A549 (cell line): ENCODE measurements at regions not wholly inside any gene's neighbourhood (a gene's known extent, or its start where the extent isn't known, plus 50 kb on each side); places are given as distances from the start of the nearest gene placed in this dataset.

ENCODE experiments used
- ATAC-seq, 2 experiments: fragments of 200-7000 bp in 1 of 2; fragments of >200 bp in 1 of 2; cut with Nextera tagmentation in 1 of 2; cut with Tn5 transposase in 1 of 2; 3 replicates each; pipeline versions ENCODE4 v1.8.0 to v1.9.1; 2018 to 2020; ENCODE audit warnings: mild to moderate bottlenecking in 1 of 2, moderate library complexity in 1 of 2
- CTCF ChIA-PET: fragments of 300-600 bp; sonication (Branson Sonifier 250); formaldehyde crosslinking; extraction: SDS; loops from one replicate; lab custom pipeline; 2021; ENCODE audit warnings: antibody characterized with exemption, inconsistent platforms; lab: Yijun Ruan, JAX
- POLR2A ChIA-PET: fragments of 350-600 bp; formaldehyde crosslinking; extraction: SDS; loops from one replicate; lab custom pipeline; 2021; ENCODE audit warnings: antibody characterized with exemption, inconsistent platforms; lab: Yijun Ruan, JAX
- DNase-seq, 2 experiments: peaks; one replicate each; pipeline versions ENCODE4 v3.0.0 to v3.0.0-alpha.2; 2011 to 2016; ENCODE audit warnings: low read depth in 1 of 2, low spot score in 1 of 2
- FAIRE-seq: peaks from 2 replicates; lab custom pipeline; 2011; peaks lifted over from hg19 to GRCh38; lab: Jason Lieb, UNC
- H3K27ac ChIP-seq, 2 experiments: fragments of >200 bp; sonication (Bioruptor Twin); formaldehyde crosslinking; 3 replicates each; pipeline ENCODE4 v1.5.1; 2016 to 2017
- H3K4me1 ChIP-seq: fragments of >200 bp; sonication (Bioruptor Twin); formaldehyde crosslinking; 3 replicates; pipeline ENCODE4 v1.6.1; 2016
- H3K4me2 ChIP-seq: fragments of >200 bp; sonication (Bioruptor Twin); formaldehyde crosslinking; 3 replicates; pipeline ENCODE4 v1.6.1; 2016
- H3K4me3 ChIP-seq: fragments of >200 bp; sonication (Bioruptor Twin); formaldehyde crosslinking; 3 replicates; pipeline ENCODE4 v1.5.1; 2016
- H3K9me3 ChIP-seq: fragments of >200 bp; sonication (Bioruptor Twin); formaldehyde crosslinking; 3 replicates; pipeline ENCODE4 v1.6.1; 2016
- ATOH8 ChIP-seq: fragments of 250-450 bp; sonication (Bioruptor Pico); IDR thresholded peaks from 2 replicates; pipeline ENCODE4 v1.5.0; 2020; ENCODE audit warnings: low read depth, mild to moderate bottlenecking, moderate library complexity
- BHLHE40 ChIP-seq: IDR thresholded peaks from 2 replicates; pipeline ENCODE4 v1.6.1; 2012; ENCODE audit warnings: low read depth, low read length, inconsistent platforms
- CBX2 ChIP-seq: fragments of 200-600 bp; sonication (generic); IDR thresholded peaks from 2 replicates; pipeline ENCODE4 v1.6.1; 2016; ENCODE audit warnings: low read depth, mild to moderate bottlenecking, borderline replicate concordance
- CBX8 ChIP-seq: fragments of 200-600 bp; sonication (generic); IDR thresholded peaks from 2 replicates; pipeline ENCODE4 v1.6.1; 2016
- CEBPB ChIP-seq, 2 experiments: fragments of >200 bp in 1 of 2; sonication (Bioruptor Twin) in 1 of 2; formaldehyde crosslinking in 1 of 2; IDR thresholded peaks; 2 replicates each; pipeline ENCODE4 v1.6.1; 2012 to 2016
- CHD4 ChIP-seq: fragments of 200-600 bp; sonication (generic); IDR thresholded peaks from 2 replicates; pipeline ENCODE4 v1.6.1; 2016; ENCODE audit warnings: antibody characterized with exemption, mild to moderate bottlenecking, borderline replicate concordance
- E2F6 ChIP-seq: IDR thresholded peaks from 2 replicates; pipeline ENCODE4 v1.6.1; 2012; ENCODE audit warnings: low read depth, borderline replicate concordance
- EHMT2 ChIP-seq: fragments of 200-600 bp; sonication (generic); IDR thresholded peaks from 2 replicates; pipeline ENCODE4 v1.6.1; 2016; ENCODE audit warnings: antibody characterized with exemption, low read depth, mild to moderate bottlenecking, moderate library complexity
- ELK1 ChIP-seq: fragments of 150-350 bp; IDR thresholded peaks from 2 replicates; pipeline ENCODE4 v1.6.1; 2014; ENCODE audit warnings: low read depth, mild to moderate bottlenecking, low read length
- ESRRA ChIP-seq: fragments of 150-350 bp; IDR thresholded peaks from 2 replicates; pipeline ENCODE4 v1.6.1; 2014; ENCODE audit warnings: mild to moderate bottlenecking, low read length, borderline replicate concordance
- FOSL2 ChIP-seq, 2 experiments: fragments of 450-650 bp in 1 of 2; fragments of >200 bp in 1 of 2; sonication (Bioruptor Twin) in 1 of 2; formaldehyde crosslinking; IDR thresholded peaks; 2 replicates each; pipeline versions ENCODE4 v1.5.0 to v1.6.1; 2016 to 2020; ENCODE audit warnings: mild to moderate bottlenecking in 1 of 2, moderate library complexity in 1 of 2
- FOXS1 ChIP-seq: fragments of 250-450 bp; sonication (Bioruptor Pico); IDR thresholded peaks from 2 replicates; pipeline ENCODE4 v1.5.0; 2020; ENCODE audit warnings: mild to moderate bottlenecking, moderate library complexity
- GATA3 ChIP-seq: IDR thresholded peaks from 2 replicates; pipeline ENCODE4 v1.6.1; 2012; ENCODE audit warnings: borderline replicate concordance
- HES2 ChIP-seq: fragments of >200 bp; sonication (Bioruptor Twin); formaldehyde crosslinking; IDR thresholded peaks from 2 replicates; pipeline ENCODE4 v1.6.1; 2016
- HEYL ChIP-seq: fragments of 250-450 bp; sonication (Bioruptor Pico); IDR thresholded peaks from 2 replicates; pipeline ENCODE4 v1.8.0; 2021; ENCODE audit warnings: mild to moderate bottlenecking, moderate library complexity
- HMGXB4 ChIP-seq: fragments of 250-450 bp; sonication (Bioruptor Pico); IDR thresholded peaks from 2 replicates; pipeline ENCODE4 v1.5.0; 2021; ENCODE audit warnings: mild to moderate bottlenecking, moderate library complexity, borderline replicate concordance
- HOXA7 ChIP-seq: fragments of 250-450 bp; sonication (Bioruptor Pico); IDR thresholded peaks from 2 replicates; pipeline ENCODE4 v1.5.0; 2020; ENCODE audit warnings: mild to moderate bottlenecking, moderate library complexity
- MAZ ChIP-seq: fragments of 150-350 bp; IDR thresholded peaks from 2 replicates; pipeline ENCODE4 v1.6.1; 2014; ENCODE audit warnings: antibody characterized with exemption, low read depth, low read length, borderline replicate concordance
- PBX3 ChIP-seq: IDR thresholded peaks from 2 replicates; pipeline ENCODE4 v1.6.1; 2012
- PHF8 ChIP-seq: fragments of 200-600 bp; sonication (generic); IDR thresholded peaks from 2 replicates; pipeline ENCODE4 v1.6.1; 2016; ENCODE audit warnings: low read depth, mild to moderate bottlenecking, antibody characterized with exemption, moderate library complexity, borderline replicate concordance
- RAD21 ChIP-seq, 2 experiments: fragments of >200 bp in 1 of 2; sonication (Bioruptor Twin) in 1 of 2; formaldehyde crosslinking in 1 of 2; IDR thresholded peaks in 1 of 2; conservative IDR thresholded peaks in 1 of 2; 2 replicates in 1 of 2; 3 replicates in 1 of 2; pipeline ENCODE4 v1.6.1; 2012 to 2018; ENCODE audit warnings: inconsistent platforms in 1 of 2
- RARB ChIP-seq: fragments of 250-450 bp; sonication (Bioruptor Pico); IDR thresholded peaks from 2 replicates; pipeline ENCODE4 v1.8.0; 2021; ENCODE audit warnings: mild to moderate bottlenecking, moderate library complexity
- RCOR1 ChIP-seq: fragments of 150-350 bp; IDR thresholded peaks from 2 replicates; pipeline ENCODE4 v1.6.1; 2014; ENCODE audit warnings: antibody characterized with exemption, low read length, low read depth
- SMC3 ChIP-seq: fragments of >200 bp; sonication (Bioruptor Twin); formaldehyde crosslinking; IDR thresholded peaks from 3 replicates; pipeline ENCODE4 v1.6.1; 2018; ENCODE audit warnings: inconsistent platforms
- TFCP2L1 ChIP-seq: fragments of 250-450 bp; sonication (Bioruptor Pico); IDR thresholded peaks from 2 replicates; pipeline ENCODE4 v1.5.0; 2021; ENCODE audit warnings: mild to moderate bottlenecking
- TP53 ChIP-seq: fragments of 250-450 bp; sonication (Bioruptor Pico); IDR thresholded peaks from 2 replicates; pipeline ENCODE4 v1.5.0; 2021; ENCODE audit warnings: mild to moderate bottlenecking, moderate library complexity
- ZFP36 ChIP-seq: fragments of 450-650 bp; IDR thresholded peaks from 2 replicates; pipeline ENCODE4 v1.6.1; 2014; ENCODE audit warnings: borderline replicate concordance; ENCODE audit not compliant: partially characterized antibody
- WGBS: methylation state at CpG from one replicate; pipeline ENCODE4 v1.1.6; 2017; ENCODE audit errors: missing lambda C conversion rate; 5-methylcytosine and 5-hydroxymethylcytosine counted together

- H3K4me1 ChIP-seq: no peaks in the 10 kb centered on the region
- no peak for DNase-seq
- ChIA-PET POLR2A (no interaction called here), CTCF (interaction anchor here (1.6 kb wide), 1 partner anchor 8 kb away, joined by 6 read pairs; no protein-coding TSS in a partner anchor)
- H3K4me2 ChIP-seq: no peak overlapping the region
- WGBS: 83% methylated on average over 1 of the region's 1 CpG
- no peak for ATAC-seq
- no peak for FAIRE-seq
- no peak overlapping the region for H3K27ac ChIP-seq
- no peaks in the 10 kb centered on the region for H3K9me3 ChIP-seq
- TF ChIP-seq CBX2 (no peak), CHD4 (no peak), HMGXB4 (CRISPR knock-in tag) (no peak), PHF8 (no peak), ATOH8 (CRISPR knock-in tag) (no peak), ESRRA (no peak), GATA3 (no peak), CEBPB (IDR thresholded peaks at IDR 0.05) (no peak), HEYL (no peak), HOXA7 (CRISPR knock-in tag) (no peak), HES2 (no peak), RARB (no peak)
- H3K4me3 ChIP-seq: no peak overlapping the region
Measured at GRCh38 chr10:33550811-33551210, 216.3 kb upstream of the NRP1 start.

- POLR2A ChIA-PET: no interaction called here
- TF ChIP-seq RARB (no peak), EHMT2 (no peak), ZFP36 (no peak)
- Histone ChIP-seq H3K4me1 (0 out of 3 replicates have a peak, but pooled peaks cover 1% of the 10 kb centered on the region), H3K9me3 (no peaks in the 10 kb centered on the region; the same call in 1 of the 3 replicates), H3K27ac (no peak overlapping the region), H3K4me2 (no peak overlapping the region), H3K4me3 (no peak overlapping the region)
- FAIRE-seq (no peak), ATAC-seq (no peak), DNase-seq (no peak)
- WGBS: 64% methylated on average over 2 of the region's 2 CpGs
- CTCF ChIA-PET: interaction anchor here (0.8 to 1.2 kb wide), 2 partner anchors 14 to 30 kb away, joined by 3 to 6 read pairs; no protein-coding TSS in a partner anchor
Measured at GRCh38 chr10:33547976-33548375, 213.5 kb upstream of the NRP1 start.

- POLR2A ChIA-PET: no interaction called here
- Histone ChIP-seq H3K9me3 (no peaks in the 10 kb centered on the region; the same call in 1 of the 3 replicates), H3K4me3 (no peak overlapping the region), H3K4me2 (no peak overlapping the region), H3K27ac (no peak overlapping the region), H3K4me1 (0 out of 3 replicates have a peak, but pooled peaks cover 4% of the 10 kb centered on the region)
- DNase-seq (no peak), FAIRE-seq (no peak), ATAC-seq (no peak)
- TF ChIP-seq SMC3 (no peak), CBX8 (no peak), E2F6 (no peak), BHLHE40 (no peak), RAD21 (conservative IDR thresholded peaks at IDR 0.05 in 1 of 2, IDR thresholded peaks at IDR 0.05 in 1 of 2) (no peak), RCOR1 (no peak), TFCP2L1 (CRISPR knock-in tag) (no peak), TP53 (CRISPR knock-in tag) (no peak), PBX3 (no peak), FOXS1 (no peak), FOSL2 (IDR thresholded peaks at IDR 0.05) (no peak), FOSL2 (CRISPR knock-in tag; IDR thresholded peaks at IDR 0.05) (no peak), MAZ (no peak), ELK1 (no peak), EHMT2 (no peak), HEYL (no peak)
- WGBS: 83% methylated on average over 1 of the region's 1 CpG
- CTCF ChIA-PET: interaction anchor here (0.5 kb wide), 1 partner anchor 52 kb away, joined by 4 read pairs; no protein-coding TSS in a partner anchor
Measured at GRCh38 chr10:33546031-33546430, 211.6 kb upstream of the NRP1 start.
